Mammary epithelial cell (primary cell): ENCODE measurements at regions not wholly inside any gene's neighbourhood (a gene's known extent, or its start where the extent isn't known, plus 50 kb on each side); places are given as distances from the start of the nearest gene placed in this dataset.

Source experiments
- EZH2 ChIP-seq: IDR thresholded peaks from 2 replicates; pipeline ENCODE4 v1.6.1; 2012; ENCODE audit warnings: low read length, inconsistent platforms, borderline replicate concordance
- TF ChIP-seq, protein P1 (sequence below), 2 donors: IDR thresholded peaks in 1 of 2; conservative IDR thresholded peaks in 1 of 2; 2 replicates each; pipeline ENCODE4 v1.5.1; 2011 to 2012; ENCODE audit warnings: inconsistent platforms in 2 of 2, low read length in 2 of 2, mild to moderate bottlenecking in 2 of 2, control low read depth in 1 of 2, low read depth in 1 of 2; ENCODE audit not compliant: insufficient read depth in 1 of 2; ENCODE audit errors: extremely low read depth in 1 of 2

- TF ChIP-seq EZH2: no peak
- TF ChIP-seq, protein P1, sequence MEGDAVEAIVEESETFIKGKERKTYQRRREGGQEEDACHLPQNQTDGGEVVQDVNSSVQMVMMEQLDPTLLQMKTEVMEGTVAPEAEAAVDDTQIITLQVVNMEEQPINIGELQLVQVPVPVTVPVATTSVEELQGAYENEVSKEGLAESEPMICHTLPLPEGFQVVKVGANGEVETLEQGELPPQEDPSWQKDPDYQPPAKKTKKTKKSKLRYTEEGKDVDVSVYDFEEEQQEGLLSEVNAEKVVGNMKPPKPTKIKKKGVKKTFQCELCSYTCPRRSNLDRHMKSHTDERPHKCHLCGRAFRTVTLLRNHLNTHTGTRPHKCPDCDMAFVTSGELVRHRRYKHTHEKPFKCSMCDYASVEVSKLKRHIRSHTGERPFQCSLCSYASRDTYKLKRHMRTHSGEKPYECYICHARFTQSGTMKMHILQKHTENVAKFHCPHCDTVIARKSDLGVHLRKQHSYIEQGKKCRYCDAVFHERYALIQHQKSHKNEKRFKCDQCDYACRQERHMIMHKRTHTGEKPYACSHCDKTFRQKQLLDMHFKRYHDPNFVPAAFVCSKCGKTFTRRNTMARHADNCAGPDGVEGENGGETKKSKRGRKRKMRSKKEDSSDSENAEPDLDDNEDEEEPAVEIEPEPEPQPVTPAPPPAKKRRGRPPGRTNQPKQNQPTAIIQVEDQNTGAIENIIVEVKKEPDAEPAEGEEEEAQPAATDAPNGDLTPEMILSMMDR (conservative IDR thresholded peaks at IDR 0.05 in 1 of 2, IDR thresholded peaks at IDR 0.05 in 1 of 2; ENCODE audit: extremely low read depth in 1 of 2, insufficient read depth in 1 of 2, low read depth in 1 of 2, low read length in 2 of 2): no peak
Measured at GRCh38 chr12:23356927-23357708, 592.4 kb downstream of the SOX5 start.
